HG02798 (cell line): ENCODE measurements at regions not wholly inside any gene's neighbourhood (a gene's known extent, or its start where the extent isn't known, plus 50 kb on each side); places are given as distances from the start of the nearest gene placed in this dataset.

Experiments
- ATAC-seq: cut with Tn5 transposase; IDR thresholded peaks from one replicate; pipeline ENCODE4 v1.9.1; 2021; ENCODE audit warnings: mild to moderate bottlenecking; ENCODE audit not compliant: unreplicated experiment, poor library complexity

DNA sequence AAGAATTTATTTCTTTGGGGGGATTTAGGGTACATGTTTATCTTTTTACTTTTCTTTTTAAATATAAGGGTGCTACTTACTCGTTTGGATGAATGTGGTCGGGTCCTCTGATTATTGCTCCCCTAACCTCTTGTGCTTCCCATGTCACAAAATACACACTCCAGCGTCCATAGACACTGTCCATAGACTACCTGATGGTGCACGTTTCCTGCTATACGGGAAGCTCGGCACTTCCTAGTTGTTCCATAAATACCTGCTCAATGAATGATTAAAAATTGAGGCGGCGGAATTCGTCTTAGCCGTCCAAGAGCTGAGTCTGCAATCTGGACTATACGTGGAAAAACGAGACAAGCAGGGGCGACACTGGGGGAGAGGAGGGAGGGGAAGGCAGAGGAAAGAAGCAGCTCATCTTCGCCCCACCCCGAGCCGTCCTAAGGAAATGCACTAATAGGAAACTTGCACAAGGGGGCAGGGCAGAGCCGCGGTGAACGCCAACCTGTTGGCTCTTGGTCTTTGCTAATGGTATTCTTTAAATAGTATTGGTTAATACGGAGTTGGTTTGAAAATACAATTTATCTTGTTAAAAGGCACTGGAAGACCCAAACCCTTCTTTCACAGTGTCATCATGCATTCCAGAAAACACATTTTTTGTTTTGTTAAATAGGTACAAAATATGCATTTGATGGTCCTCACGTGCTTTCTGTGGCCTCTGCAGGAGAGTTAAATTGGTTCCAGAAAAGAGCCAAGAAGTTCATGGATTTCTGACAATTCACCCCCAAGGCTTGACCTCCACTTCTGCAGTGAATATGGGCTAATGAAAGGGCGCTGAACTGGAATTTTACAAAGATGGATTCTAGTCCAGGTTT lies 73.0 kb upstream of the KCTD1 start:
- ATAC-seq = peak; percentile 82

- ATAC-seq = no peak
These were observed 71.0 kb upstream of the KCTD1 start for GRCh38 chr18:26619350-26619749.

DNA sequence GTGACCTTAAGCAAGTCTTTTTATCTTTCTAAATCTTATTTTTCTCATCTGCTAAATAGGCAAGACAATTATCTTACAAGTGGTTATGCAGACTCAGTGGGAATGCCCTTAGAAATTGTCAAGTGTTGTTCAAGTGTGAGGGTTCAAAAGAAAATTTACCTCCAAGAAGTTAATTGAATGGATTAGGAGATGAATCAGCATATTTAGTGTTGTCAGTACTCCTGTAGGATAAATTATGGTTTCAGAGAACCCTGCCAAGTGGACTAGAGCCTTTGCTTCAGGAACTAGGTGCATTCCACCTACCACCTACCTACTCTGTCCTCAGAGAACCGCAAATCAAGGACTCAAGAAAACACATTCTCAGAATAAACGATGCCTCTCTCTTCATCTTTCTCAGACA lies 69.8 kb upstream of the KCTD1 start:
- no peak for ATAC-seq

- no peak for ATAC-seq
These were observed 68.8 kb upstream of the KCTD1 start for GRCh38 chr18:26617151-26617554.

DNA sequence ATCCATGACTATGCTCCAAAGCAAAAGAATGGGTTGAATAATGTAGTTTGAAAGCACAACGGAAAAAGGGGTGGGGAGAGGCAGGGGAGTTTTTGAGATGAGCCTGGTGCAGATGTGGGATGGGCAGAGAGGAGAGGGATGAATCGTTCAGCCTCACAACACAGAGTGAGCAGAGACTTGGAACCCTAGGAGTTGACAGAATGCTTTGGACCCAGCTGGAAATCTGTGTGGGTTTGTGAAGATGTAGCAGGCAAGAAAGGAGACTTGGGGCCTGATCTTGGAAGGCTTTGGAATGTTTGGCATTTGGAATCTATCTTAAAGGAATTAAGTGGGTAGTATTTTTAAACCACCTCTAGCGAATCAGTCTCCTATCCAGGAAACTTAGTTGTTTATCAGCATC lies 66.0 kb upstream of the KCTD1 start:
- ATAC-seq = no peak
